DOHH2 (cell line): ENCODE measurements at regions not wholly inside any gene's neighbourhood (a gene's known extent, or its start where the extent isn't known, plus 50 kb on each side); places are given as distances from the start of the nearest gene placed in this dataset.
"Not testable (repeated sequence)": the region's sequence is repeated elsewhere in the genome, so short reads cannot be mapped to it uniquely, and the experiment has no call there.

Experiments used
- H3F3A ChIP-seq: fragments of 200-600 bp; sonication (generic), shearing (Covaris generic); 2 replicates; pipeline ENCODE4 v1.6.0; 2016; ENCODE audit warnings: antibody characterized with exemption, mild to moderate bottlenecking; ENCODE audit not compliant: control insufficient read depth, insufficient read depth
- H3K27ac ChIP-seq: fragments of 200-600 bp; sonication (generic); 2 replicates; pipeline ENCODE4 v1.5.1; 2014; ENCODE audit warnings: low read depth, mild to moderate bottlenecking, low read length, moderate library complexity
- H3K27me3 ChIP-seq: fragments of 200-600 bp; sonication (generic); 2 replicates; pipeline ENCODE4 v1.6.1; 2014; ENCODE audit warnings: mild to moderate bottlenecking, low read length, mixed read lengths; ENCODE audit not compliant: control insufficient read depth
- H3K36me3 ChIP-seq: fragments of 200-600 bp; sonication (generic); 2 replicates; pipeline ENCODE4 v1.6.1; 2014; ENCODE audit warnings: mild to moderate bottlenecking, low read length, moderate library complexity, mixed read lengths; ENCODE audit not compliant: control insufficient read depth
- H3K4me1 ChIP-seq: fragments of 200-600 bp; sonication (generic); 2 replicates; pipeline ENCODE4 v1.6.1; 2014; ENCODE audit warnings: mild to moderate bottlenecking, low read length, mixed read lengths; ENCODE audit not compliant: control insufficient read depth
- H3K4me2 ChIP-seq: fragments of 200-600 bp; sonication (generic); 2 replicates; pipeline ENCODE4 v1.6.0; 2014; ENCODE audit warnings: mild to moderate bottlenecking, low read length, moderate library complexity
- H3K4me3 ChIP-seq: fragments of 200-600 bp; sonication (generic); 2 replicates; pipeline ENCODE4 v1.5.1; 2014; ENCODE audit warnings: mild to moderate bottlenecking, low read length, mixed read lengths
- H3K79me2 ChIP-seq: fragments of 200-600 bp; sonication (generic); 2 replicates; pipeline ENCODE4 v1.6.1; 2014; ENCODE audit warnings: mild to moderate bottlenecking, low read length, mixed read lengths; ENCODE audit not compliant: control insufficient read depth
- H3K9me2 ChIP-seq: fragments of 200-600 bp; sonication (generic); replicated peaks from 2 replicates; pipeline ENCODE4 v1.6.1; 2014; ENCODE audit warnings: mild to moderate bottlenecking, low read length, mixed read lengths; ENCODE audit not compliant: control insufficient read depth
- H3K9me3 ChIP-seq: fragments of 200-600 bp; sonication (generic); 2 replicates; pipeline ENCODE4 v1.6.1; 2014; ENCODE audit warnings: antibody characterized with exemption, low read length, mixed read lengths; ENCODE audit not compliant: control insufficient read depth, insufficient read depth
- H4K20me1 ChIP-seq: fragments of 200-600 bp; sonication (generic); 2 replicates; pipeline ENCODE4 v1.6.0; 2014; ENCODE audit warnings: low read depth, mild to moderate bottlenecking, antibody characterized with exemption, low read length, moderate library complexity; ENCODE audit not compliant: control insufficient read depth, insufficient read depth
- EZH2phosphoT487 ChIP-seq: fragments of 200-600 bp; sonication (generic); IDR thresholded peaks from 2 replicates; pipeline ENCODE4 v1.6.1; 2017; ENCODE audit warnings: borderline replicate concordance, mild to moderate bottlenecking, antibody characterized with exemption, low read length, moderate library complexity, mixed read lengths
- TF ChIP-seq, protein P1 (sequence below): fragments of 200-600 bp; sonication (generic); IDR thresholded peaks from one replicate; pipeline ENCODE4 v1.5.1; 2014; ENCODE audit warnings: antibody characterized with exemption, mild to moderate bottlenecking, low read depth, low read length; ENCODE audit not compliant: poor library complexity, severe bottlenecking

DNA sequence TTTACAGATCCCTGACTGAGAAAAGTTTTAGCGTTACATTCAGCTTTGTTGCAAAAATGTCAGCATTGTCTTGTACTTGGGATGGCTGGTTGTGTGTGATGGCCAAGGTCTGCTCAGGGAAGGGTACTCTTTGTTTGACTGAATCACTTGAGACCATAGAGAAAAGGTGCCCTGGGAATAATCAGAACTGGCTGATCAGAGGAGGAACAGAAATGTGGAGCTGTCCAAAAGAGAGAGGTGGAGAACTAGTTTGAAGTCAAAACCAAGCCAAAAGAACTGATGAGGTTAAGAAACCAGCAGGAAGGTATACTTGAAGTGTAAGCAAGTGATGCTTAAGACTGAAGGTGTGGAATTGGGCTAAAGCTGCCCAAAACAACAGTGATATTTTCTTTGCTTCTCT lies 107.6 kb upstream of the LYPLAL1 start:
- TF ChIP-seq, protein P1, sequence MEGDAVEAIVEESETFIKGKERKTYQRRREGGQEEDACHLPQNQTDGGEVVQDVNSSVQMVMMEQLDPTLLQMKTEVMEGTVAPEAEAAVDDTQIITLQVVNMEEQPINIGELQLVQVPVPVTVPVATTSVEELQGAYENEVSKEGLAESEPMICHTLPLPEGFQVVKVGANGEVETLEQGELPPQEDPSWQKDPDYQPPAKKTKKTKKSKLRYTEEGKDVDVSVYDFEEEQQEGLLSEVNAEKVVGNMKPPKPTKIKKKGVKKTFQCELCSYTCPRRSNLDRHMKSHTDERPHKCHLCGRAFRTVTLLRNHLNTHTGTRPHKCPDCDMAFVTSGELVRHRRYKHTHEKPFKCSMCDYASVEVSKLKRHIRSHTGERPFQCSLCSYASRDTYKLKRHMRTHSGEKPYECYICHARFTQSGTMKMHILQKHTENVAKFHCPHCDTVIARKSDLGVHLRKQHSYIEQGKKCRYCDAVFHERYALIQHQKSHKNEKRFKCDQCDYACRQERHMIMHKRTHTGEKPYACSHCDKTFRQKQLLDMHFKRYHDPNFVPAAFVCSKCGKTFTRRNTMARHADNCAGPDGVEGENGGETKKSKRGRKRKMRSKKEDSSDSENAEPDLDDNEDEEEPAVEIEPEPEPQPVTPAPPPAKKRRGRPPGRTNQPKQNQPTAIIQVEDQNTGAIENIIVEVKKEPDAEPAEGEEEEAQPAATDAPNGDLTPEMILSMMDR: no peak
- no peak for TF ChIP-seq EZH2phosphoT487

GRCh38 chr1:219066631-219067349 lies 106.9 kb upstream of the LYPLAL1 start:
- Histone ChIP-seq H3K27me3 (no peaks in the 10 kb centered on the region), H3K4me3 (no peak overlapping the region), H4K20me1 (no peaks in the 10 kb centered on the region), H3K9me3 (no peaks in the 10 kb centered on the region), H3F3A (no peaks in the 10 kb centered on the region), H3K4me2 (no peak overlapping the region), H3K79me2 (no peaks in the 10 kb centered on the region), H3K4me1 (peaks cover 6% of the 10 kb centered on the region; the same call in 1 of the 2 replicates), H3K36me3 (no peaks in the 10 kb centered on the region), H3K9me2 (no peaks in the 10 kb centered on the region), H3K27ac (no peak overlapping the region)
- no peak for TF ChIP-seq EZH2phosphoT487
- TF ChIP-seq, protein P1: peak; percentile 38

More for the DNA sequence above, 107.6 kb upstream of the LYPLAL1 start:
- Histone ChIP-seq H3K9me3 (no peaks in the 10 kb centered on the region), H4K20me1 (no peaks in the 10 kb centered on the region), H3K27me3 (no peaks in the 10 kb centered on the region), H3K4me3 (no peak overlapping the region), H3K36me3 (no peaks in the 10 kb centered on the region), H3K27ac (no peak overlapping the region), H3K4me1 (peaks cover 6% of the 10 kb centered on the region; the same call in 1 of the 2 replicates), H3F3A (no peaks in the 10 kb centered on the region), H3K79me2 (no peaks in the 10 kb centered on the region), H3K4me2 (no peak overlapping the region), H3K9me2 (no peaks in the 10 kb centered on the region)

DNA sequence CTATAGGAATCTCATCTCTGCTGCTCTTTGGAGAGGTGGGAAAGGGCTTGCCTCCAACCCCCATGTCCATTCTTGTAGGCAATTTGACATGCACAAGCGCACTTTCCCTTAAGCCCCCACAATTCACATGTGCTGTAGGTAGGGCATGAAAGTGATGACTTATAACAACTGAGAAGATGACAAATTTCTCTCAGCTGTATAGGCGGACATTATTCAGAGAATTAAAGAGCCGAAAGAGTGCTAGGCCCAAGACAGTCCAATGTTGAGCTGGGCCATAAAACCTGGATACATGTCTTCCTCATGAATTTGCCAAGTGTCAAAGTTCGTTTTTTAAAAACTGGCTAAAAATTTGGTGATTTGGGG lies 106.3 kb upstream of the LYPLAL1 start:
- Histone ChIP-seq H3K9me3 (no peaks in the 10 kb centered on the region), H3K36me3 (no peaks in the 10 kb centered on the region), H3K9me2 (no peaks in the 10 kb centered on the region), H3K4me1 (peaks cover 6% of the 10 kb centered on the region; the same call in 1 of the 2 replicates), H3K4me3 (no peak overlapping the region), H3K4me2 (no peak overlapping the region), H3F3A (no peaks in the 10 kb centered on the region), H4K20me1 (no peaks in the 10 kb centered on the region), H3K27me3 (no peaks in the 10 kb centered on the region), H3K79me2 (no peaks in the 10 kb centered on the region), H3K27ac (no peak overlapping the region)
- TF ChIP-seq, protein P1: no peak
- no peak for TF ChIP-seq EZH2phosphoT487

DNA sequence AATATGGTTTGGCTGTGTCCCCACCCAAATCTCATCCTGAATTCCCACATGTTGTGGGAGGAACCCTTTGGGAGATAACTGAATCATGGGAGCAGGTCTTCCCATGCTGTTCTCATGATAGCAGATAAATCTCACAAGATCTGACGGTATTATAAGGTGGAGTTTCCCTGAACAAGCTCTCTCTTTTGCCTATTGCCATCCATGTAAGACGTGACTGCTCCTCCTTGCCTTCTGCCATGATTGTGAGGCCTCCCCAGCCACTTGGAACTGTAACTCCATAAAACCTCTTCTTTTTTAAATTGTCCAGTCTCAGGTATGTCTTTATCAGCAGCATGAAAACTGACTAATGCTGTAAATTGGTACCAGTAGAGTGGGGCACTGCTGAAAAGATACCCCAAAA lies 103.3 kb upstream of the LYPLAL1 start:
- not testable (repeated sequence) for H4K20me1 ChIP-seq, H3K27ac ChIP-seq, H3K4me1 ChIP-seq, H3K4me3 ChIP-seq, H3K27me3 ChIP-seq, H3K36me3 ChIP-seq, H3K9me3 ChIP-seq, H3K79me2 ChIP-seq, H3F3A ChIP-seq, H3K9me2 ChIP-seq, H3K4me2 ChIP-seq
